GM13977 (cell line): ENCODE measurements at regions not wholly inside any gene's neighbourhood (a gene's known extent, or its start where the extent isn't known, plus 50 kb on each side); places are given as distances from the start of the nearest gene placed in this dataset.

Experiments
- DNase-seq: peaks from one replicate; pipeline ENCODE4 v3.0.0; 2012; ENCODE audit warnings: low spot score
- CTCF ChIP-seq: IDR thresholded peaks from 2 replicates; pipeline ENCODE4 v1.5.1; 2012; ENCODE audit warnings: mild to moderate bottlenecking, control low read depth; ENCODE audit not compliant: insufficient read depth; ENCODE audit errors: extremely low read depth, missing control alignments
- in situ Hi-C: fragments of 300-500 bp; cut with MboI; formaldehyde crosslinking; loops from one replicate; pipeline ENCODE4 v1.12.0; 2022; ENCODE audit warnings: low sequenced_read_pairs, low pct_unique_long_range_greater_than_20kb, mixed read lengths, inconsistent platforms; ENCODE audit not compliant: unreplicated experiment

- in situ Hi-C loops = no loop called here
- no peak for DNase-seq
- TF ChIP-seq CTCF = no peak
Measured at GRCh38 chr7:81527651-81528050, 242.2 kb downstream of the HGF start.

GRCh38 chr7:81526971-81527370, 242.9 kb downstream of the HGF start:
- in situ Hi-C loops = no loop called here
- TF ChIP-seq CTCF = no peak
- no peak for DNase-seq

GRCh38 chr7:81525841-81526240, 244.0 kb downstream of the HGF start:
- DNase-seq = no peak
- no peak for TF ChIP-seq CTCF
- in situ Hi-C loops = no loop called here

GRCh38 chr7:81519886-81520285, 250.0 kb downstream of the HGF start:
- no peak for DNase-seq
- in situ Hi-C loops = no loop called here

GRCh38 chr7:81516898-81517297, 252.9 kb downstream of the HGF start:
- no peak for DNase-seq
- TF ChIP-seq CTCF = no peak
- in situ Hi-C loops = no loop called here

More at GRCh38 chr7:81519886-81520285, 250.0 kb downstream of the HGF start:
- TF ChIP-seq CTCF = no peak

- in situ Hi-C loops = no loop called here
- no peak for TF ChIP-seq CTCF
- DNase-seq = no peak
Measured at GRCh38 chr7:81515009-81515408, 254.8 kb downstream of the HGF start.

GRCh38 chr7:81514546-81514945, 255.3 kb downstream of the HGF start:
- in situ Hi-C loops = no loop called here
- TF ChIP-seq CTCF = no peak
- no peak for DNase-seq
